Central memory CD4-positive, alpha-beta T cell (primary cell): ENCODE measurements at regions not wholly inside any gene's neighbourhood (a gene's known extent, or its start where the extent isn't known, plus 50 kb on each side); places are given as distances from the start of the nearest gene placed in this dataset.
"Not testable (repeated sequence)": the region's sequence is repeated elsewhere in the genome, so short reads cannot be mapped to it uniquely, and the experiment has no call there.

Experiments
- DNase-seq: peaks from one replicate; pipeline ENCODE4 v3.0.0; 2022

DNA sequence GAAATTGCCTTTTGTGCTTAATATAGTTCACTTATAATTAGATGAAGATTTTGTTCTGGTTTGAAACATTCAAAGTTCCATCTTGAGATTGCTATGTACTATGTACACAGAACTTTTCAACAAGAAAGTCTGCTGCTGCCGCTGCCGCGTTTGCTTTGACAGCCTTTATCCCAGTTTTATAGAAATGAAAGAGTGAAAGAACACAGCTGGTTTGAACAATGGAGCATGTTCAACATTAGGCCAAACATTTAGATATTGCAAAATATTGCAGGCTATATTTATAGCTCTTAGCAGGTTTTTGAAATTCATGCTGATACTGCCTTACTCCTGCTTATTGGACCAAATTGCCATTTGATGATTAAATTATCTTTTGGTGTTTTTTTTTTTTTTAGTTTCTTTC, 299.8 kb upstream of the PRKD1 start:
- DNase-seq, result no peak

- no peak for DNase-seq
Observed at GRCh38 chr14:30227876-30228275, 300.2 kb upstream of the PRKD1 start.

GRCh38 chr14:30230719-30231118, 303.1 kb upstream of the PRKD1 start:
- DNase-seq, result no peak

- no peak for DNase-seq
Observed at GRCh38 chr14:30234966-30235365, 307.3 kb upstream of the PRKD1 start.

GRCh38 chr14:30235485-30235884, 307.8 kb upstream of the PRKD1 start:
- no peak for DNase-seq

DNA sequence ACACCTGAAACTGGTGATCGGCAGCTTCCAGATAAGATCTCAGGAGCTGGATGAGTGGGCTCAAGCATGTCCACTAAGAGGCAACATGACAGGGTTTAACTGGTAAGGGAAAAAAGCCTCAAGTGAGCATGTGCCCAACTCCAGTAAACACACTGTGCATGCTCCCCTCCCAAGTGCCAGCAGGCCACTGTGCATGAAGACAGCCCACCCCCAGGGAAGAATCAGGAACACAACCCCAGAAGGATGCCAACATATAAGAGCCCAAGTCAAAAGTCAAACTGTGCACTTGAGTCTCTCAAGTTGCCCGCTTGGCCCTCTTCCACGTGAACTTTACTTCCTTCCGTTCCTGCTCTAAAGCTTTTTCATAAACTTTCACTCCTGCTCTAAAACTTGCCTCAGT, 311.3 kb upstream of the PRKD1 start:
- no peak for DNase-seq

DNA sequence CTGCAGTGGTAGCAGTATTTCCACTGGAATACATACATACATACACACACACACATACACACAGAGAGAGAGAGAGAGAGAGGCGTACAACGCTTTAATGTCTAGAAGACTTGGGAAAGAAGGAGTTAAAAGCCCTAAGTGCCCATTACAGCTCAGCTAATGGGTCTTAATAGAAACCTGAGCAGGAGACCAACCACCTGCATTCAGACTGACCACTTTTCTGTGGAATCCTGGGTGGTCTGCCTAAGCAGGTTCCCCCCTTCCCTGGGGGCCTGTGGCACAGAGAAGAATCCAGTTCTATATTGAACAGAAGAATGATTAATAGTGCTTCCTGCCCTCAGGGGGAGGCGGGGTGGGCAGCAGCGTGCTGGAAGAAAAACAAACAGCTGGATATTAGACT, 312.4 kb upstream of the PRKD1 start:
- DNase-seq, result no peak

DNA sequence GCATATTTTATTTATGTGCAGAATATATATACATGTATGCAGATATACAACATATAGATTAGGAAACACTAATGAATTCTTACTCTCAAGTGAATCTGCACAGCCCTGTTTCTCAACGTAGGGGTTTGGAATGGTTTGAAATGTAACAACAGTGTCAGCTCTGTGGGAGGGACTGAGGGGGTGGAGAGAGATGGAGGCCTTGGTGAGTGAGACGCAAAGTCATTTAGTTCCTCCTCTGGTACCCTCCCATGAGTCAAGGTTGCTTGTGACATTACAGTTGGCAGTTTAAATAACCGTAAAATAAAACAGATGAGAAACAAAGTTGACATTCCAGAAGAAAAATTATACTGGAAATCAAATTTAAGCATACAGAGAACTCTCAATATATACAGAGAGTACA, 313.0 kb upstream of the PRKD1 start:
- DNase-seq, result no peak

DNA sequence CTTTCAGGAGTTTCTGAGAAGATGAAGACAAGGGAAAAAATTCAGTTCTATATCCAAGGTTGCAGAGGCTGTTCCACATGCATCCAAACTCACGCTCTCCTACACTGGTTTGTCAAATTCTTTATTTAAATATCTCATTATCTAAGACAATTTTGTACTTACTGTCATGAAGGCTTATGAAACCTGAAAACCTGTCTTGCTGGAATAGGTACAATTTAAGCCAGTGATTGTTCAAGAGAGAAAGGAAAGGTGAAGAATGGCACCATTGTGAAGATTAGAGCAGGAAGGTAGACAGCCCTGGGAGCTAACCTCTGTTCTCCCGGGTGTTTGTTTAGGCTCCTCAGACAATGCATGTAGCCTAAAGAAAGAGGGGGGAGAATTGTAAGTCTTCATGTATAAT, 315.1 kb upstream of the PRKD1 start:
- DNase-seq, result no peak

DNA sequence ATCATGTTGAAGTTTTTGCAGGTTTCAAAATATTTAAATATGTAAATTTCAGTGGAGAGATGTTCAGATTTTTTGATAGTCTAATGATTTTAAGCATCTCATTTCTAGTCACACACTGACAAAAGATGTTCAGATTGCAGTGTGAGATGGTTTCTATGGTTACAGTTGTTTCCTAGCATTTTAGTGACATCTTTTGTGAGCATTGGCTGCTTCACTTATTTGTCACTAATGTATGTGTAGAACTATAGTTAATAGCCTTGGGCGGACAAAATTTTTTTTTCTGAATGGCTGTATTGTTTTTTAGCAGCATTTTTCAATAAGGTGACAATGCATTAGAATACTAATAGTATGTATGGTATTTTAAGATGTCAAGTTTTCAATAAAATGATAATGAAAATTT, 315.6 kb upstream of the PRKD1 start:
- no peak for DNase-seq

DNA sequence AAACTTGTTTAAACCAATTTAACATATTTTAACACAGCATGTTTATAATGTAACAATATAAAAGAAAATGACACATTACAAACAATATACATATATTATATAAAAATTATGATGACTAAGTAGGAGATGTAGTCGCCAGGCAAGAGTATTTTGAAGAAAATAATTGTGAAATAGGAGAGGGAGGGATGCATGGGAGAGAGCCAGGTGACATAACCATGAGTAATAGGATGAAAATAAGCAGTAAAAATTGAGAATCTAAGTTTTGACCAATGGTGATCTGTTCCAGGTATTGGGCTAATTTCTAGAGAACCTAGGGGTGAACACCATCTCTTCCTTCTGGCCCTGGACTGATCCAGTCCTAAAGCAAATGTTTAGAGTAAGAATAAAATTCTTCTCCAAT, 315.2 kb upstream of the G2E3 start:
- no peak for DNase-seq

DNA sequence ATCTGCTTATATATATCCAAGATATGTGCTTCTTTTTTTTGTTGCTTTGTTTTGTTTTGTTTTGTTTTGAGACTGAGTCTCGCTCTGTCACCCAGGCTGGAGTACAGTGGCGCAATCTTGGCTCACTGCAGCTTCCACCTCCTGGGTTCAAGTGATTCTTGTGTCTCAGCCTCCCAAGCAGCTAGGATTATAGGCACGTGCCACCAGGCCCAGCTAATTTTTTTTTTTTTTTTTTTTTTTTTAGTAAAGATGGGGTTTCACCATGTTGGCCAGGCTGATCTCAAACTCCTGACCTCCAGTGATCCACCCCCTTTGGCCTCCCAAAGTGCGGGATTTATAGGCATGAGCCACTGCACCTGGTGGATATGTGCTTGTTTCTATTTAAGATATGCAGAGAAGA, 314.6 kb upstream of the G2E3 start:
- DNase-seq, result not testable (repeated sequence)

DNA sequence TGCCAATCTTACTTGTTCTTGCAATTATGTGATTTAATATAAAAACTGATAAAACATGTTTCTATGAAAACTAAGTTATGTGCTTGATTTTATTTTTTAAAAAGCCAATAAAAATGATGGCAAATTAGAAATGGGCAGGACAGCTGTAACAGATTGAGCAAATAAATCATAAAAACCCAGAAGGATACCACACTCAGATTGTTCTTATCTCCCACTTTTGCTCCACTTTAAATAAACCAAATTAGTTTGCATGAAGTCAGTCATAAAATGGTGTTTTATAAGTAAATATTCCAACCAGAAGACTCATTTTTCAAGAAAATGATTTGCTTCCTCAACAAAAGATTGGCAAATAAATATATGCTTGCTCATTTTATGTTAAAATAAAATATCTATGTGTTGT, 307.9 kb upstream of the G2E3 start:
- no peak for DNase-seq

GRCh38 chr14:30251557-30252100, 307.3 kb upstream of the G2E3 start:
- no peak for DNase-seq

- no peak for DNase-seq
Observed at GRCh38 chr14:30252151-30252550, 306.8 kb upstream of the G2E3 start.

GRCh38 chr14:30252783-30253674, 305.9 kb upstream of the G2E3 start:
- no peak for DNase-seq

- no peak for DNase-seq
Observed at GRCh38 chr14:30256627-30257026, 302.3 kb upstream of the G2E3 start.

DNA sequence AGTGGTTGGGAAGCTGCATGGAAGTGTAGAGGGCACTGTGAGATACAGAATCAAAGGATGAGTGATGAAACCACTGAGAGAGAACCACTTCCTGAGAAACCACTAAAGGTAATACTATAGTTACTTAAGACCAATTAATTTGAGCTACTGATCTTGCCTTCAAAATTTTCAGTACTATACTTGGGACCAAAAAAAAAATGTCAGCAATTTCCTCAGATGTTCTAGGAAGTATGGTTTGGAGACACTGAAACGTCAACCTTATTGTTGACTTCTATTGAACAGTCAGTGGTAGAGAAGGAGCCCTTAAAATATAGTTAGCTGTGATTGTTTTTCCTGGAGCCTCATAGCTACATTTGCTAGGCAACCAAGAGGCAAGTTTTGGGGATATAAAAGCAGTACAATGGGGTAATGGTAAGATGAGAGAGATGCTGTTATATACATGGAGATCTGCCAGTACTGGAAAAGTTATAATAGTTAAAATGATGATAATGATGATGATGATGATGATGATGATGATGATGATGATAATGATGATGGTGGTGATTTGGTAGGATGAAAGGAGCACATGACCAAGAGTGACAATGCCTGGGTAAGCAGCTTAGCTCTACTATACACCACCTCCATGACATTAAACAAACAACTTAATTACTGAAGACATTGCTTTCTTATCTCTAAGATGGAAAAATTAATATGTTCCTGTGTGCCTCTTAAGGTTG, 300.9 kb upstream of the G2E3 start:
- no peak for DNase-seq

GRCh38 chr14:30260833-30261607, 297.9 kb upstream of the G2E3 start:
- DNase-seq, result no peak

GRCh38 chr14:30264161-30264560, 294.8 kb upstream of the G2E3 start:
- DNase-seq, result no peak

GRCh38 chr14:30266290-30266689, 292.7 kb upstream of the G2E3 start:
- no peak for DNase-seq

GRCh38 chr14:30267141-30267540, 291.8 kb upstream of the G2E3 start:
- DNase-seq, result no peak
